Naive thymus-derived CD4-positive, alpha-beta T cell (primary cell): ENCODE measurements at regions not wholly inside any gene's neighbourhood (a gene's known extent, or its start where the extent isn't known, plus 50 kb on each side); places are given as distances from the start of the nearest gene placed in this dataset.

ENCODE experiments used
- ATAC-seq: fragments of 150-1000 bp; cut with Tn5 transposase; 2 replicates; pipeline ENCODE4 v1.10.0; 2021; ENCODE audit warnings: mild to moderate bottlenecking, moderate library complexity
- CTCF ChIA-PET: fragments of 350-600 bp; sonication (Branson Sonifier 250); formaldehyde crosslinking; loops from one replicate; lab custom pipeline; 2021; ENCODE audit warnings: antibody characterized with exemption; lab: Charles Lee
- POLR2A ChIA-PET: fragments of 350-600 bp; sonication (Branson Sonifier 250); formaldehyde crosslinking; loops from one replicate; lab custom pipeline; 2021; ENCODE audit warnings: antibody characterized with exemption, inconsistent platforms; lab: Charles Lee
- DNase-seq, 9 donors: peaks; one replicate each; pipeline versions ENCODE4 v3.0.0 to v3.0.0-alpha.2; 2020 to 2022; ENCODE audit warnings: mixed read lengths in 1 of 9
- H3K27ac ChIP-seq: one replicate; pipeline ENCODE4 v1.7.0; 2013; ENCODE audit warnings: mild to moderate bottlenecking, low read depth, low read length, moderate library complexity
- H3K27me3 ChIP-seq, 2 donors: one replicate each; pipeline ENCODE4 v1.7.0; 2013; ENCODE audit warnings: low read length in 2 of 2, mild to moderate bottlenecking in 2 of 2, moderate library complexity in 2 of 2; ENCODE audit not compliant: control insufficient read depth in 2 of 2, insufficient read depth in 2 of 2
- H3K36me3 ChIP-seq, 3 experiments: 1 replicate in 2 of 3; 2 replicates in 1 of 3; pipeline ENCODE4 v1.7.0; 2013; ENCODE audit warnings: low read length in 3 of 3, mild to moderate bottlenecking in 3 of 3, moderate library complexity in 1 of 3; ENCODE audit not compliant: insufficient read depth in 3 of 3, control insufficient read depth in 2 of 3
- H3K4me1 ChIP-seq, 2 donors: one replicate each; pipeline ENCODE4 v1.7.0; 2013; ENCODE audit warnings: low read length in 2 of 2, mild to moderate bottlenecking in 2 of 2, moderate library complexity in 1 of 2; ENCODE audit not compliant: control insufficient read depth in 2 of 2, insufficient read depth in 2 of 2
- H3K4me3 ChIP-seq: 2 replicates; pipeline ENCODE4 v1.7.0; 2013; ENCODE audit warnings: mild to moderate bottlenecking, low read length
- H3K9me3 ChIP-seq, 3 experiments: 1 replicate in 2 of 3; 2 replicates in 1 of 3; pipeline ENCODE4 v1.7.0; 2013; ENCODE audit warnings: low read length in 3 of 3; ENCODE audit not compliant: control insufficient read depth in 2 of 3
- H3K27ac Mint-ChIP-seq, 9 donors: one replicate each; pipeline ENCODE4 v1.8.0; 2020 to 2022; ENCODE audit warnings: mixed read lengths in 9 of 9, mild to moderate bottlenecking in 8 of 9, moderate library complexity in 5 of 9, inconsistent platforms in 2 of 9
- H3K27me3 Mint-ChIP-seq, 5 donors: one replicate each; pipeline ENCODE4 v1.8.0; 2021 to 2022; ENCODE audit warnings: mixed read lengths in 5 of 5, mild to moderate bottlenecking in 1 of 5
- H3K36me3 Mint-ChIP-seq, 5 donors: one replicate each; pipeline ENCODE4 v1.8.0; 2020 to 2022; ENCODE audit warnings: mixed read lengths in 5 of 5, mild to moderate bottlenecking in 3 of 5, inconsistent platforms in 1 of 5
- H3K4me1 Mint-ChIP-seq, 7 donors: one replicate each; pipeline ENCODE4 v1.8.0; 2020 to 2022; ENCODE audit warnings: mixed read lengths in 7 of 7, mild to moderate bottlenecking in 3 of 7, inconsistent platforms in 1 of 7
- H3K4me3 Mint-ChIP-seq, 10 donors: one replicate each; pipeline ENCODE4 v1.8.0; 2020 to 2022; ENCODE audit warnings: mild to moderate bottlenecking in 10 of 10, mixed read lengths in 10 of 10, moderate library complexity in 6 of 10, inconsistent platforms in 2 of 10
- H3K9me3 Mint-ChIP-seq, 11 donors: one replicate each; pipeline ENCODE4 v1.8.0; 2020 to 2022; ENCODE audit warnings: mixed read lengths in 11 of 11, mild to moderate bottlenecking in 4 of 11, inconsistent platforms in 1 of 11, moderate library complexity in 1 of 11
- intact Hi-C, 2 donors: fragments of 100-400 bp; cut with micrococcal nuclease; formaldehyde crosslinking; loops; one replicate each; pipeline ENCODE4 v1.15.1; 2023

DNA sequence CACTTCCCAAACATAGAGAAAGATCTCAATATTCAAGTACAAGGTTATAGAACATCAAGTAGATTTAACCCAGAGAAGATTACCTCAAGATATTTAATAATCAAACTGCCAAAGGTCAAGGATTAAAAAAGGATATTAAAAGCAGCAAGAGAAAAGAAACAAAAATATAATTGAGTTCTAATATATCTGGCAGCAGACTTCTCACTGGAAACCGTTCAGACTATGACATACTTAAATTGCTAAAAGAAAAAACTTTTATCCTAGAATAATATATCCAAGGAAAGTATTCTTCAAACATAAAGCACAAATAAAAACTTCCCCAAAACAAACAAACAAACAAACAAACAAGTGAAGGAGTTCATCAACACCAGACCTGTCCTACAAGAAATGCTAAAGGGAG lies 92.4 kb downstream of the FSCB start:
- no peaks in the 10 kb centered on the region for H3K36me3 Mint-ChIP-seq
- no peak overlapping the region for H3K4me3 Mint-ChIP-seq
- intact Hi-C loops = no loop called here
- H3K4me1 Mint-ChIP-seq = no peaks in the 10 kb centered on the region
- H3K27ac Mint-ChIP-seq = no peak overlapping the region
- CTCF ChIA-PET = no interaction called here
- Histone ChIP-seq H3K27ac (no peak overlapping the region), H3K9me3 (no peaks in the 10 kb centered on the region), H3K27me3 (no peaks in the 10 kb centered on the region), H3K4me1 (no peaks in the 10 kb centered on the region), H3K36me3 (no peaks in the 10 kb centered on the region), H3K4me3 (no peak overlapping the region)
- H3K9me3 Mint-ChIP-seq = peaks cover 5 to 33% (median 15%) of the 10 kb centered on the region in 11 donors
- POLR2A ChIA-PET = no interaction called here
- DNase-seq (no peak), ATAC-seq (no peak)
- H3K27me3 Mint-ChIP-seq = no peaks in the 10 kb centered on the region

DNA sequence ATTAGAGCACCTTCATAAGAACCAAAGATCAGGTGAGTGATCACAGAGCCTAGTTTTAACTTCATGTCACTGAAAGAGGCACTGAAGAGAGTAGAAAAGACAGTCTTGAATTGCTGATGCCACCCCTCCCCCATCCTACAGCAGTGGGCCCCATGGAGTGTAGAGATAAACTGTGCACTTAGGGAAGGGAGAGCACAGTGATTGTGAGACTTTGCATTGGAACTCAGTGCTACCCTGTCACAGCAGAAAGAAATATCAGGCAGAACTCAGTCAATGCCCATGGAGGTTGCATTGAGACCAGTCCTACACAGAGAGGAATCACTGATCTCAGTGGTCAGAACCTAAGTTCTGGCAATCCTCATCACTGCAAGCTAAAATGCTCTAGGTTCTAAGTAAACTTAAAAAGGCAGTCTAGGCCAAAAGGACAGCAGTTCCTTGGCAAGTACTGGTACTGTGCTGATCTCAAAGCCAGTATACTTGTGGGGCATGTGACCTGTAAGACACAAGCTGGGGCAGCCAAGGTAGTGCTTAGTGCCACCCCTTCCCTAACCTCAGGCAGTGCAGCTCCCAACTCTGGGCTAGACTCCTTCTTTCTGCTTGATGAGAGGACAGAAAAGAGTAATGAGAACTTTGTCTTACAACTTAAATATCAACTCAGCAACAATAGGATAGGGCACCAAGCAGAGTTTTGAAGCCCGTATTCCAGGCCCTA lies 94.1 kb downstream of the FSCB start:
- Mint-ChIP-seq H3K4me1 (no peaks in the 10 kb centered on the region), H3K36me3 (no peaks in the 10 kb centered on the region), H3K27ac (no peak overlapping the region), H3K27me3 (no peaks in the 10 kb centered on the region), H3K4me3 (no peak overlapping the region), H3K9me3 (peaks cover 2 to 24% (median 7%) of the 10 kb centered on the region in 11 donors)
- H3K27me3 ChIP-seq = no peaks in the 10 kb centered on the region
- ATAC-seq (no peak), DNase-seq (no peak)
- ChIA-PET POLR2A (no interaction called here), CTCF (no interaction called here)
- H3K9me3 ChIP-seq = no peaks in the 10 kb centered on the region
- H3K27ac ChIP-seq = no peak overlapping the region
- no peaks in the 10 kb centered on the region for H3K36me3 ChIP-seq
- intact Hi-C loops = no loop called here
- no peak overlapping the region for H3K4me3 ChIP-seq
- no peaks in the 10 kb centered on the region for H3K4me1 ChIP-seq

GRCh38 chr14:44405011-44405486 lies 102.0 kb downstream of the FSCB start:
- Histone ChIP-seq H3K27ac (no peak overlapping the region), H3K9me3 (no peaks in the 10 kb centered on the region), H3K4me1 (no peaks in the 10 kb centered on the region), H3K36me3 (no peaks in the 10 kb centered on the region), H3K27me3 (no peaks in the 10 kb centered on the region), H3K4me3 (no peak overlapping the region)
- Mint-ChIP-seq H3K4me1 (no peaks in the 10 kb centered on the region), H3K36me3 (no peaks in the 10 kb centered on the region), H3K4me3 (no peak overlapping the region), H3K27ac (no peak overlapping the region), H3K27me3 (no peaks in the 10 kb centered on the region), H3K9me3 (peaks cover 0 to 16% (median 2%) of the 10 kb centered on the region in 11 donors)
- intact Hi-C loops = loop anchor here in 1 of 2 donors (5.0 kb wide), 1 partner anchor 437 kb away; no protein-coding TSS in a partner anchor
- ATAC-seq (no peak), DNase-seq (no peak)
- CTCF ChIA-PET = no interaction called here
- POLR2A ChIA-PET = no interaction called here

- H3K9me3 Mint-ChIP-seq = peaks cover 0 to 13% (median 2%) of the 10 kb centered on the region in 11 donors
- ATAC-seq = no peak
- H3K36me3 Mint-ChIP-seq = no peaks in the 10 kb centered on the region
- POLR2A ChIA-PET = no interaction called here
- H3K27ac Mint-ChIP-seq = no peak overlapping the region
- CTCF ChIA-PET = no interaction called here
- no peaks in the 10 kb centered on the region for H3K27me3 ChIP-seq
- no peaks in the 10 kb centered on the region for H3K36me3 ChIP-seq
- no peak overlapping the region for H3K27ac ChIP-seq
- intact Hi-C loops = no loop called here
- no peaks in the 10 kb centered on the region for H3K4me1 Mint-ChIP-seq
- no peaks in the 10 kb centered on the region for H3K27me3 Mint-ChIP-seq
- no peak for DNase-seq
- H3K4me3 ChIP-seq = no peak overlapping the region
- no peak overlapping the region for H3K4me3 Mint-ChIP-seq
- no peaks in the 10 kb centered on the region for H3K9me3 ChIP-seq
- H3K4me1 ChIP-seq = no peaks in the 10 kb centered on the region
These were observed 102.5 kb downstream of the FSCB start for GRCh38 chr14:44404599-44404998.

GRCh38 chr14:44404036-44404435 lies 103.0 kb downstream of the FSCB start:
- Histone ChIP-seq H3K9me3 (no peaks in the 10 kb centered on the region), H3K27ac (no peak overlapping the region), H3K4me1 (no peaks in the 10 kb centered on the region), H3K27me3 (no peaks in the 10 kb centered on the region), H3K36me3 (no peaks in the 10 kb centered on the region), H3K4me3 (no peak overlapping the region)
- Mint-ChIP-seq H3K27me3 (no peaks in the 10 kb centered on the region), H3K4me3 (no peak overlapping the region), H3K4me1 (no peaks in the 10 kb centered on the region), H3K9me3 (peaks cover 0 to 12% (median 2%) of the 10 kb centered on the region in 11 donors), H3K27ac (no peak overlapping the region), H3K36me3 (no peaks in the 10 kb centered on the region)
- intact Hi-C loops = no loop called here
- ATAC-seq (no peak), DNase-seq (no peak)
- ChIA-PET CTCF (no interaction called here), POLR2A (no interaction called here)

DNA sequence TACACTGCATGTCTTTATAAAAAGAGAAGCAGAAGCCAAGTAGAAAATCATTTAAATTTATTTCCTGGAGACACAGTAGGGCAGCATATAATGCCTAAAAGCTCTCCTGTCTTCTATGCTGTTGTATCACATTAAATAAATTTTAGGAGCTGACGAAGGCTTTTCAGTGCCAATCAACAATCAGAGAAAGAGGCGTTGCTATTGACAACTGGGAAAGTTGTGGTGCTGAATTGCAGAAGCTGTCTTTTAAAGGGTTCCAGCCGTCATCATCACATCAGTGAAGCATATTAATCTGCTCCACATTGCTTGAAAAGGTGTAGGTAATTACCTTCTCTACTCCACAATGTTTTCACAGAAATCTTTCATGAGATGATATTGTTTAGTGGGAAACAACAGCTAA lies 103.9 kb downstream of the FSCB start:
- no peak overlapping the region for H3K4me3 Mint-ChIP-seq
- no peak overlapping the region for H3K27ac Mint-ChIP-seq
- no peaks in the 10 kb centered on the region for H3K36me3 Mint-ChIP-seq
- no peak overlapping the region for H3K4me3 ChIP-seq
- DNase-seq (no peak), ATAC-seq (no peak)
- peaks cover 0 to 17% (median 2%) of the 10 kb centered on the region in 11 donors for H3K9me3 Mint-ChIP-seq
- intact Hi-C loops = no loop called here
- no peaks in the 10 kb centered on the region for H3K9me3 ChIP-seq
- H3K4me1 Mint-ChIP-seq = no peaks in the 10 kb centered on the region
- H3K27me3 Mint-ChIP-seq = no peaks in the 10 kb centered on the region
- no peak overlapping the region for H3K27ac ChIP-seq
- POLR2A ChIA-PET = no interaction called here
- no peaks in the 10 kb centered on the region for H3K36me3 ChIP-seq
- no peaks in the 10 kb centered on the region for H3K4me1 ChIP-seq
- CTCF ChIA-PET = no interaction called here
- H3K27me3 ChIP-seq = no peaks in the 10 kb centered on the region

- no peaks in the 10 kb centered on the region for H3K4me1 ChIP-seq
- H3K27ac Mint-ChIP-seq = peak overlapping the region in 1 of 9 donors; percentile 8
- intact Hi-C loops = no loop called here
- CTCF ChIA-PET = no interaction called here
- no peaks in the 10 kb centered on the region for H3K36me3 ChIP-seq
- POLR2A ChIA-PET = no interaction called here
- DNase-seq = no peak
- no peaks in the 10 kb centered on the region for H3K27me3 ChIP-seq
- peaks cover 0 to 17% (median 3%) of the 10 kb centered on the region in 11 donors for H3K9me3 Mint-ChIP-seq
- H3K4me1 Mint-ChIP-seq = no peaks in the 10 kb centered on the region
- no peaks in the 10 kb centered on the region for H3K27me3 Mint-ChIP-seq
- H3K9me3 ChIP-seq = no peaks in the 10 kb centered on the region
- H3K4me3 Mint-ChIP-seq = no peak overlapping the region
- H3K36me3 Mint-ChIP-seq = no peaks in the 10 kb centered on the region
- no peak for ATAC-seq
- no peak overlapping the region for H3K27ac ChIP-seq
- H3K4me3 ChIP-seq = no peak overlapping the region
These were observed 110.9 kb downstream of the FSCB start for GRCh38 chr14:44396226-44396625.
